Esophagus muscularis mucosa (tissue), 4 donors: ENCODE measurements at regions not wholly inside any gene's neighbourhood (a gene's known extent, or its start where the extent isn't known, plus 50 kb on each side); places are given as distances from the start of the nearest gene placed in this dataset.
"Not testable (repeated sequence)": the region's sequence is repeated elsewhere in the genome, so short reads cannot be mapped to it uniquely, and the experiment has no call there.

Experiments used
- DNase-seq: peaks from one replicate; pipeline ENCODE4 v3.0.0-alpha.2; 2017; ENCODE audit errors: extremely low spot score
- H3K27ac ChIP-seq, 4 donors: fragments of 200-600 bp; sonication (generic); replicated peaks in 1 of 4; 1 replicate in 3 of 4; 2 replicates in 1 of 4; pipeline ENCODE4 v1.5.1; 2016 to 2019; ENCODE audit warnings: mild to moderate bottlenecking in 1 of 4
- H3K27me3 ChIP-seq, 4 donors: fragments of 200-600 bp; sonication (generic); one replicate each; pipeline versions ENCODE4 v1.5.1 to v1.6.0; 2016 to 2019
- H3K36me3 ChIP-seq, 4 donors: fragments of 200-600 bp; sonication (generic); one replicate each; pipeline ENCODE4 v1.5.1; 2016 to 2019
- H3K4me1 ChIP-seq, 4 donors: fragments of 200-600 bp; sonication (generic); one replicate each; pipeline ENCODE4 v1.5.1; 2016 to 2019
- H3K4me3 ChIP-seq, 4 donors: fragments of 200-600 bp; sonication (generic); 1 replicate in 2 of 4; 2 replicates in 2 of 4; pipeline ENCODE4 v1.5.1; 2016 to 2019; ENCODE audit warnings: mild to moderate bottlenecking in 4 of 4, moderate library complexity in 1 of 4
- H3K9me3 ChIP-seq, 4 donors: fragments of 200-600 bp; sonication (generic); 1 replicate in 3 of 4; 2 replicates in 1 of 4; pipeline ENCODE4 v1.5.1; 2016 to 2019
- CTCF ChIP-seq, 3 experiments: fragments of 200-600 bp in 2 of 3; fragments of 450-650 bp in 1 of 3; sonication (generic) in 2 of 3; IDR thresholded peaks; one replicate each; pipeline ENCODE4 v1.5.1; 2017 to 2019; ENCODE audit warnings: antibody characterized with exemption in 3 of 3, mild to moderate bottlenecking in 2 of 3, moderate library complexity in 1 of 3
- EP300 ChIP-seq: sonication (generic); formaldehyde crosslinking; IDR thresholded peaks from one replicate; pipeline ENCODE4 v1.6.1; 2017; ENCODE audit warnings: antibody characterized with exemption
- POLR2A ChIP-seq: fragments of 450-650 bp; IDR thresholded peaks from one replicate; pipeline ENCODE4 v1.6.1; 2017; ENCODE audit warnings: antibody characterized with exemption, moderate library complexity, mild to moderate bottlenecking, low read depth
- POLR2AphosphoS5 ChIP-seq, 2 donors: sonication (generic); formaldehyde crosslinking; IDR thresholded peaks; one replicate each; pipeline ENCODE4 v1.6.1; 2017; ENCODE audit warnings: antibody characterized with exemption in 2 of 2
- WGBS: methylation state at CpG from one replicate; pipeline ENCODE4 v1.1.5; 2018; 5-methylcytosine and 5-hydroxymethylcytosine counted together
- intact Hi-C: fragments of 100-400 bp; cut with DNase I; formaldehyde crosslinking; loops from one replicate; pipeline ENCODE4 v1.15.1; 2023

- Histone ChIP-seq H3K27ac (no peak overlapping the region), H3K9me3 (peaks cover 0 to 11% (median 0%) of the 10 kb centered on the region in 4 donors), H3K36me3 (no peaks in the 10 kb centered on the region), H3K27me3 (no peaks in the 10 kb centered on the region), H3K4me3 (no peak overlapping the region), H3K4me1 (peaks cover 0 to 5% (median 0%) of the 10 kb centered on the region in 4 donors)
- intact Hi-C loops = no loop called here
- TF ChIP-seq POLR2A (no peak), EP300 (no peak), POLR2AphosphoS5 (IDR thresholded peaks at IDR 0.05) (no peak), CTCF (IDR thresholded peaks at IDR 0.05) (no peak)
- no peak for DNase-seq
Measured at GRCh38 chr6:119428633-119429032, 79.1 kb upstream of the MAN1A1 start.

DNA sequence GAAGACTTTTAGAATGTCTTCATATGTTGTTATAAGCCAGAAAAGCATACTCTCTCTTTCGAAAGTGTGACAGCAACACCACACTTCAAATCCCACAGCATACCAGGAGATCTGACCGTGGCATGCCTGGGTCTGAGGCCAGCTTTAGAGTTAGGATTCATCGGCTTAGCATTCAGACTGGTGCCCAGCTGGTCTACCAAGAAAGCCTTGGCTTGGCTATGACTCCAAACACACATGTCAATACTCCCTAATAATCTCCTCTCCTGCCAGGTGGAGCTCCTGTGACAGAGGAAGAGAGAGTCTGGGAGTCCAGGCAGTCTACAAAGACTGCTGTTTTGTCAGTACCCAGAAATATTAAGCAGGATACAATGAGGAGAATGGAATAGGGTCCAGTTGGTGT, 77.1 kb upstream of the MAN1A1 start:
- no peak for TF ChIP-seq POLR2AphosphoS5 (IDR thresholded peaks at IDR 0.05)
- no peak for TF ChIP-seq POLR2A
- no peak for TF ChIP-seq EP300
- TF ChIP-seq CTCF (IDR thresholded peaks at IDR 0.05) = no peak
- H3K27me3 ChIP-seq = no peaks in the 10 kb centered on the region
- H3K4me1 ChIP-seq = no peaks in the 10 kb centered on the region
- 87% methylated on average over 3 of the region's 3 CpGs for WGBS
- peaks cover 0 to 22% (median 10%) of the 10 kb centered on the region in 4 donors for H3K9me3 ChIP-seq
- intact Hi-C loops = no loop called here
- H3K4me3 ChIP-seq = no peak overlapping the region
- no peak for DNase-seq
- no peaks in the 10 kb centered on the region for H3K36me3 ChIP-seq
- H3K27ac ChIP-seq = no peak overlapping the region

GRCh38 chr6:119423996-119424395, 74.4 kb upstream of the MAN1A1 start:
- Histone ChIP-seq H3K4me1 (no peaks in the 10 kb centered on the region), H3K9me3 (peaks cover 0 to 27% (median 17%) of the 10 kb centered on the region in 4 donors), H3K36me3 (no peaks in the 10 kb centered on the region), H3K27me3 (no peaks in the 10 kb centered on the region), H3K4me3 (no peak overlapping the region), H3K27ac (no peak overlapping the region)
- TF ChIP-seq POLR2A (no peak), CTCF (IDR thresholded peaks at IDR 0.05) (no peak), POLR2AphosphoS5 (IDR thresholded peaks at IDR 0.05) (no peak), EP300 (no peak)
- 91% methylated on average over 5 of the region's 5 CpGs for WGBS
- intact Hi-C loops = no loop called here
- no peak for DNase-seq

DNA sequence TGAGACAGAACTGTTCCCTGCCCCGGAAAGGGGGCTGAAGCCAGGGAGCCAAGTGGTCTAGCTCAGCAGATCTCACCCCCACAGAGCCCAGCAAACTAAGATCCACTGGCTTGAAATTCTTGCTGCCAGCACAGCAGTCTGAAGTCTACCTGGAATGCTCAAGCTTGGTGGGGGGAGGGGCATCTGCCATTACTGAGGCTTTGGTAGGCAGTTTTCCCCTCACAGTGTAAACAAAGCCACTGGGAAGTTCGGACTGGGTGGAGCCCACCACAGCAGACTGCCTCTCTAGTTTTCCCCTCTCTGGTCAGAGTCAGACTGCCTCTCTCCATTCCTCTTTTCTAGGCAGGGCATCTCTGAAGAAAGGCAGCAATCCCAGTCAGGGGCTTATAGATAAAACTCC, 68.5 kb upstream of the MAN1A1 start:
- H3K9me3 ChIP-seq = peaks cover 0 to 36% (median 29%) of the 10 kb centered on the region in 4 donors
- H3K4me1 ChIP-seq, intact Hi-C loops: not testable (repeated sequence)

DNA sequence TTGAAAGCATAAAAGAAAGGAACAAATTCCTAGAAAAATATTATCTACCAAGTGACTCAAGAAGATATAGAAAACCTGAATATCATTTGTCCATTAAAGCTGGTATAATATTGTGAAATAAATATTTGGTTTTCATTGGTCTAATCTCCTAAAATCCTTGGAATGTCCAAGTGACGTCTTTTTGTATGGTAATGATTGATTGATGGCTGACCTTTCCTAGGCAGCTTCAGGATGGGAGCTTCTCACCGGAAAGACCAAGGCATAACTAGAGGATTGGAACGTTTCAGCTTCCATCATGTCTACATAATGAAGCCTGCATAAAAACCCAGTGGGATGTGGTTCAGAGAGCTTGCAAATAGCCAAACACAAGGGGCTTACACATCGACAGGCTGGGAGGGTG, 57.6 kb upstream of the MAN1A1 start:
- DNase-seq = no peak
- WGBS = 56% methylated on average over 4 of the region's 4 CpGs
- TF ChIP-seq POLR2AphosphoS5 (IDR thresholded peaks at IDR 0.05) (no peak), POLR2A (no peak), EP300 (no peak), CTCF (IDR thresholded peaks at IDR 0.05) (no peak)
- Histone ChIP-seq H3K9me3 (peaks cover 0 to 8% (median 4%) of the 10 kb centered on the region in 4 donors), H3K27me3 (no peaks in the 10 kb centered on the region), H3K4me1 (no peaks in the 10 kb centered on the region), H3K27ac (no peak overlapping the region), H3K36me3 (no peaks in the 10 kb centered on the region), H3K4me3 (no peak overlapping the region)
- intact Hi-C loops = no loop called here

More for the DNA sequence above, 68.5 kb upstream of the MAN1A1 start:
- 78% methylated on average over 1 of the region's 2 CpGs for WGBS
- H3K4me3 ChIP-seq, H3K27me3 ChIP-seq, H3K27ac ChIP-seq, H3K36me3 ChIP-seq, DNase-seq: not testable (repeated sequence)

- H3K4me1 ChIP-seq, H3K27me3 ChIP-seq, intact Hi-C loops, H3K27ac ChIP-seq, DNase-seq, H3K36me3 ChIP-seq, H3K4me3 ChIP-seq: not testable (repeated sequence)
- H3K9me3 ChIP-seq = peaks cover 0 to 14% (median 4%) of the 10 kb centered on the region in 4 donors
- WGBS = 91% methylated on average over 2 of the region's 2 CpGs
Measured at GRCh38 chr6:119405114-119405513, 55.6 kb upstream of the MAN1A1 start.
